ENCODE measurements at regions not wholly inside any gene's neighbourhood (a gene's known extent, or its start where the extent isn't known, plus 50 kb on each side); places are given as distances from the start of the nearest gene placed in this dataset.

DNA sequence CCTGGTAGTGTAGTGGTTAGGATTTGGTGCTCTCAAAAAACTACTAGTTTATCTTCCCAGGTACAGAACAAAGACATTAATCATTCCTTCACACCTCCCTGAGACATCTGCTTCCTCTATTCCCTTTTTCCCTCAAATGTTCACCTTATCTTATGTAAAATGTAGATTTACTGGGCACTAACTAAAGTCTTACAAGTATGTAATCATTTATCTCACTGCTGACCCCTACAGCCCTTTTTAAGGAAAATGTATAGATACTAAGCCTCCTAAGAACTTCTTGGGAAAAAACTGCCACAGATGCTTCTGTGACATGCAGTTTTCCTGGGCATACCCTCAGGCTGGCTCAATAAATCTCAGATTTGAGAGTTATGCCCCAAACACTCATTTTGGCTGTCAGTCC, 50.8 kb upstream of the NEK7 start:
- POLR2A ChIA-PET: no interaction called here
- H3K27ac ChIP-seq (ENCODE audit: control insufficient read depth, insufficient read depth): no peak overlapping the region
- H3K9ac ChIP-seq (ENCODE audit: control insufficient read depth, insufficient read depth, low read length): no peak overlapping the region
- no peaks in the 10 kb centered on the region for H3K79me2 ChIP-seq (ENCODE audit: control insufficient read depth, insufficient read depth, low read length)
- intact Hi-C loops (cut with micrococcal nuclease; ENCODE audit: unreplicated experiment): no loop called here
- H3K4me1 ChIP-seq (ENCODE audit: control insufficient read depth, insufficient read depth, low read length): no peaks in the 10 kb centered on the region
- no peak overlapping the region for H2AFZ ChIP-seq (ENCODE audit: control insufficient read depth, low read depth, low read length)
- H3K4me3 ChIP-seq: no peak overlapping the region
- in situ Hi-C loops (cut with MboI): no loop called here
- no peaks in the 10 kb centered on the region; a peak in 1 of 4 replicates for H3K27me3 ChIP-seq (replicated peaks in 1 of 2; ENCODE audit: control insufficient read depth in 2 of 2, insufficient read depth in 2 of 2, low read length in 1 of 2)
- H3K36me3 ChIP-seq (ENCODE audit: control insufficient read depth in 2 of 2, insufficient read depth in 2 of 2, low read length in 1 of 2): no peaks in the 10 kb centered on the region
- CTCF ChIA-PET: interaction anchor here (0.6 to 1.7 kb wide), 2 partner anchors 11 to 16 kb away, joined by 3 to 6 read pairs; no protein-coding TSS in a partner anchor
- ATAC-seq: no peak
- no peak for DNase-seq (ENCODE audit: low read depth, low spot score)
- no peaks in the 10 kb centered on the region for H3K9me3 ChIP-seq (replicated peaks; ENCODE audit: control insufficient read depth, insufficient read depth, low read length)
- SMC1A ChIA-PET (ENCODE audit: uncharacterized antibody, unreplicated experiment): interaction anchor here (1.0 kb wide), 1 partner anchor 9 kb away, joined by 3 read pairs; no protein-coding TSS in a partner anchor
- no TSS peak for BruUV-seq (replicated peaks)
- RAD21 ChIA-PET (ENCODE audit: unreplicated experiment): no interaction called here
- H4K20me1 ChIP-seq (ENCODE audit: control insufficient read depth, insufficient read depth): no peaks in the 10 kb centered on the region
- no peak overlapping the region for H3K4me2 ChIP-seq (ENCODE audit: control insufficient read depth, insufficient read depth)
- no peak for TF ChIP-seq BRCA1 (IDR thresholded peaks at IDR 0.05; ENCODE audit: low read depth, low read length)
- no peak for TF ChIP-seq GABPA (IDR thresholded peaks at IDR 0.05; ENCODE audit: low read depth)
- TF ChIP-seq NFXL1 (IDR thresholded peaks at IDR 0.05; ENCODE audit: borderline replicate concordance): no peak
- TF ChIP-seq, protein P1, sequence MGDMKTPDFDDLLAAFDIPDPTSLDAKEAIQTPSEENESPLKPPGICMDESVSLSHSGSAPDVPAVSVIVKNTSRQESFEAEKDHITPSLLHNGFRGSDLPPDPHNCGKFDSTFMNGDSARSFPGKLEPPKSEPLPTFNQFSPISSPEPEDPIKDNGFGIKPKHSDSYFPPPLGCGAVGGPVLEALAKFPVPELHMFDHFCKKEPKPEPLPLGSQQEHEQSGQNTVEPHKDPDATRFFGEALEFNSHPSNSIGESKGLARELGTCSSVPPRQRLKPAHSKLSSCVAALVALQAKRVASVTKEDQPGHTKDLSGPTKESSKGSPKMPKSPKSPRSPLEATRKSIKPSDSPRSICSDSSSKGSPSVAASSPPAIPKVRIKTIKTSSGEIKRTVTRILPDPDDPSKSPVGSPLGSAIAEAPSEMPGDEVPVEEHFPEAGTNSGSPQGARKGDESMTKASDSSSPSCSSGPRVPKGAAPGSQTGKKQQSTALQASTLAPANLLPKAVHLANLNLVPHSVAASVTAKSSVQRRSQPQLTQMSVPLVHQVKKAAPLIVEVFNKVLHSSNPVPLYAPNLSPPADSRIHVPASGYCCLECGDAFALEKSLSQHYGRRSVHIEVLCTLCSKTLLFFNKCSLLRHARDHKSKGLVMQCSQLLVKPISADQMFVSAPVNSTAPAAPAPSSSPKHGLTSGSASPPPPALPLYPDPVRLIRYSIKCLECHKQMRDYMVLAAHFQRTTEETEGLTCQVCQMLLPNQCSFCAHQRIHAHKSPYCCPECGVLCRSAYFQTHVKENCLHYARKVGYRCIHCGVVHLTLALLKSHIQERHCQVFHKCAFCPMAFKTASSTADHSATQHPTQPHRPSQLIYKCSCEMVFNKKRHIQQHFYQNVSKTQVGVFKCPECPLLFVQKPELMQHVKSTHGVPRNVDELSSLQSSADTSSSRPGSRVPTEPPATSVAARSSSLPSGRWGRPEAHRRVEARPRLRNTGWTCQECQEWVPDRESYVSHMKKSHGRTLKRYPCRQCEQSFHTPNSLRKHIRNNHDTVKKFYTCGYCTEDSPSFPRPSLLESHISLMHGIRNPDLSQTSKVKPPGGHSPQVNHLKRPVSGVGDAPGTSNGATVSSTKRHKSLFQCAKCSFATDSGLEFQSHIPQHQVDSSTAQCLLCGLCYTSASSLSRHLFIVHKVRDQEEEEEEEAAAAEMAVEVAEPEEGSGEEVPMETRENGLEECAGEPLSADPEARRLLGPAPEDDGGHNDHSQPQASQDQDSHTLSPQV (IDR thresholded peaks at IDR 0.05): no peak
- no peak for TF ChIP-seq CREM (IDR thresholded peaks at IDR 0.05; ENCODE audit: low read depth)
- TF ChIP-seq GATAD2B (conservative IDR thresholded peaks at IDR 0.05; ENCODE audit: low read depth): no peak
- TF ChIP-seq LARP7 (IDR thresholded peaks at IDR 0.05): no peak
- TF ChIP-seq ZNF217 (IDR thresholded peaks at IDR 0.05): no peak
- no peak for TF ChIP-seq TCF12 (IDR thresholded peaks at IDR 0.05; ENCODE audit: low read depth, low read length)
- TF ChIP-seq, protein P2, sequence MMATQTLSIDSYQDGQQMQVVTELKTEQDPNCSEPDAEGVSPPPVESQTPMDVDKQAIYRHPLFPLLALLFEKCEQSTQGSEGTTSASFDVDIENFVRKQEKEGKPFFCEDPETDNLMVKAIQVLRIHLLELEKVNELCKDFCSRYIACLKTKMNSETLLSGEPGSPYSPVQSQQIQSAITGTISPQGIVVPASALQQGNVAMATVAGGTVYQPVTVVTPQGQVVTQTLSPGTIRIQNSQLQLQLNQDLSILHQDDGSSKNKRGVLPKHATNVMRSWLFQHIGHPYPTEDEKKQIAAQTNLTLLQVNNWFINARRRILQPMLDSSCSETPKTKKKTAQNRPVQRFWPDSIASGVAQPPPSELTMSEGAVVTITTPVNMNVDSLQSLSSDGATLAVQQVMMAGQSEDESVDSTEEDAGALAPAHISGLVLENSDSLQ (IDR thresholded peaks at IDR 0.05): no peak
- no peak for TF ChIP-seq RB1 (IDR thresholded peaks at IDR 0.05; ENCODE audit: borderline replicate concordance)
- TF ChIP-seq ESRRA (IDR thresholded peaks at IDR 0.05; ENCODE audit: low read length): no peak
- no peak for TF ChIP-seq FOS (IDR thresholded peaks at IDR 0.05; ENCODE audit: borderline replicate concordance, extremely low read depth, insufficient read length)
- TF ChIP-seq SP1 (IDR thresholded peaks at IDR 0.05; ENCODE audit: low read depth, low read length): no peak
- no peak for FAIRE-seq
